GM10266 (cell line): ENCODE measurements at regions not wholly inside any gene's neighbourhood (a gene's known extent, or its start where the extent isn't known, plus 50 kb on each side); places are given as distances from the start of the nearest gene placed in this dataset.

Source experiments
- DNase-seq: peaks from one replicate; pipeline ENCODE4 v3.0.0; 2012; ENCODE audit errors: extremely low spot score
- CTCF ChIP-seq: IDR thresholded peaks from 2 replicates; pipeline ENCODE4 v1.5.1; 2012; ENCODE audit warnings: mild to moderate bottlenecking, low read depth; ENCODE audit not compliant: control insufficient read depth, insufficient read depth; ENCODE audit errors: missing control alignments

DNA sequence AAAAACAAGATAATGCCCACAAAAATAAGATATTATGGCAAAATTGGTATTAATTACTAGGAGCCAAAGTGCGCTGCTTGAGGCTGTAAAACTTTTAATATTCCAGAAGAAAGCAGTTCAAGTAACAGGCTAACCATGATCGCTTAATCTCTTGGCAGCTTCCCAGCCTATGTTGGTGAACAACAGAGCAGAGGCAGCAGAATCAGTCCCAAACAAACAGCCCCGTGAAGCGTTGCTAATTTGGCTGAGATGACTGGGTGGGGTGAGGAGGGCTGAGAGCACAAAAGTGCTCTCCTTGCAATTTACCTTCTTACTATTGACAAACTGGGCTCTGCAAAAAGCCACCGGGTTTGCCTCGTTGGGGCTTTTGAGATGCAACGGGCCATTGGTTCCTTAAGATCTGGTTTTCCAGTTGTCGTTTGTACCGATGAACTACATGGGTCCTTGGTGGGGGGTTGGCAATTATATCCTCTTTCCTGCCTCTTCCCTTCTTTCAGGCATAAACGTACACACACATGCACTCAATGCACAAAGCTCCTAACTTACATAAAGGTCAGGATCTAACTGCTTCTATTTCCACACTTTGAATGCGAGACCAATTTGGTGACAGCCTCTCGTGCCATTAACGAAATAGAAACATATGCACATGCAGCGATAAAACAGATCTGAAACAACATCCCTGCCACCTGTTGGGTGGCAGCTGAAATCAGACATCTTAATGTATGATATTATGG is 407.6 kb upstream of the CADM1 start:
- DNase-seq: no peak
- TF ChIP-seq CTCF: no peak

GRCh38 chr11:115910379-115910778 is 406.2 kb upstream of the CADM1 start:
- no peak for TF ChIP-seq CTCF
- no peak for DNase-seq

DNA sequence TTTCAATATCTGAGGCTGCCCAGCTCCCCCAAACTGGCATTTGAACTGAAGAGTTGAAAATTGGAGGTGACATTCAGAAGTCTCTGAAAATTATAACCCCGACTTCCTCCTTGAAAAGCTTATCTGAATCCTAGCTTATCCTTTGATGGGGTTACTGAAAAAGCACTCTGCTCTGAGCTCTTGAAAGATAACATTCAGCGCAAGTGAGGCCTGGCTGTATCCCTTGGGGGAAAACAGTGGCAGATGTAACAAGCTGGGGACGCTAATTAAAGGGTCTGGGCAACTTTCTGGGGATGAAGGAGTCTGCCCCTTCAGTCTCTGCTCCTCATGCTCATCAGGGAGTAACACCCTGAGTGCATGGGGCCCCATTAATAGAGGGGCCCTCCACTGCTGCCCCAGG is 402.0 kb upstream of the CADM1 start:
- DNase-seq: no peak
- TF ChIP-seq CTCF: no peak

DNA sequence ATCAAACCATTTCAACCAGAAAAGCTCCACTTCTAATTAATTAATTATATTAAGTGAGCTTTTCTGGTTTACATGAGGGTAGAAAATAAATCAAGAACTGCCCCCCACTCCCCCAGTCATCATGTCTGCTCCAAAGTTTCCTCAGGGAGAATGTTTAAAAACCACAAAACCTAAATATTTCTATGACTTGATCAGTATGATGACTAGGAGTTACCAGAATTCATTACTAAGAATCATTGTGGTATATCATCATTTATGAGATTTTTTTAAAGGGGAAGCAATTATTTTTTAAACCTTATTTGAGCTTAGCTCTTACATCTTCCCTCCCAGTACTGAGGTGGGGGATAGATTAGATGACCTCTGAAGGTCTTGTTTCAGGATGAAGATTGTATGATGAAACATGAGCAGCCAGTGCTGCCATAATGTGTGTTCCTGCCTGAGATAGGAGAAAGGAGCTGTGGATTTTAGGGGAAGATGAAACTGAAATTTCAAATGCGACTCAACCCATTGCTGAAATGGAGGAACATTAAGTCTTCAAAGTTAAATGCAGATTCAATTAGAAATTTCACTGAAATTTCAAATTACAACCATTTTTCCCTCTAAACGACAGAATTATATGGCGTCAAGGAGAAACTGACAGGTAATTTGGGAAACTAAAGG is 401.3 kb upstream of the CADM1 start:
- no peak for TF ChIP-seq CTCF
- DNase-seq: no peak

DNA sequence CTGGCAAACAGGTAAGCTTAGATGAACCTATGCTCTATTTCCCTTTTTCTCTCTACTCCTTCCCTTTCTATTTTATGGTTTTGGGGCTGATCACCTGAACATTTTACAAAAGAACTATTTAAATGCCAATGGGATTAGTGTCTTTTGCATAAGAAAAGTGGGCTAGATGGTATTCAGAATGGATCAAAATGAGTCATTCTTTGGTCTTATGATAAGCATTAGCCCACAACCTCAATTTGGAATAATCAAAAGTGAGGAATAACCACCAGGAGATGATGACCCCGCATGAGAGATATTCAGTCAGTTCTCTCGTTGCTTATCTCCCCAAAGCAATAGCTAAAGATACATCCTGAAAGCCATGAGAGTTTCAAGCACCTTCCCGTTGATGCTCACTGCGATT is 399.0 kb upstream of the CADM1 start:
- no peak for TF ChIP-seq CTCF
- DNase-seq: no peak

DNA sequence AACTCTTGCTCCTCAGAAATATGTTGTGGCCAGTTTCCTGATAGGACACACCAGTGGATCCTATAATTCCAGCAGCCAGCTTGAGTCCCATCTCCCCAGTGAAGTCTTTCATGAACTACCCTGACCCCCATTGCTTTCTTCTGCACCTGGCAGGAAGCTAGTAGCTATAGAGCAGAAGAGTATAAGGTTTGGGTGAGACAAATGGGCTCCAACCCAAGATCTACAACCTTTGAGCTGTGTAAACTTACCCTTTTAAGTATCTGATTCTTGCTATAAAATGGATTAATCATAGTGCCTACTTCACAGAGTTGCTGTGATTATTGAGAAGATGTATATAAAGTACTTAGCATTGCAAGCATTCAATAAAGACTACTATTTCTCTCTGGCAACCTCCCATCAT is 396.9 kb upstream of the CADM1 start:
- DNase-seq: no peak
- no peak for TF ChIP-seq CTCF

DNA sequence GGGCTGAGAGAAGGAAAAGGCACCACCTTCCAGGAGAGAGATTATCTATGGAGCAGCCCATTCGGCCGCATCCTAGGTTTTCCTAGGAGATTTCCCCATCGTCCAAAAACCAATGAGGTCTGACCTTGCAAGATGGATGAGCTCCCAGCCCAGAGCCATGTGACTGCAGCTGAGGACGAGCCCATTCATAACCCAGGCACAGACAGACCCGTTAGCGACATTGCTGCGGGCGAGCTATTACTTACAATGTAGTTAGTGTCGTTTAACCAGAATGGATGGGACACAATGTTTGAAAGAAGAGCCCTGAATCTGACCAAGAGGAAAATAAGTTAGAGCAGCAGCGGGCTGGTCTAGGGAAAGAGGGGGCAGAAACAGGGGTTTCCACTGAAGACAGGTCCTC is 395.9 kb upstream of the CADM1 start:
- DNase-seq: no peak
- TF ChIP-seq CTCF: no peak
